GM12892 (cell line): ENCODE measurements at regions not wholly inside any gene's neighbourhood (a gene's known extent, or its start where the extent isn't known, plus 50 kb on each side); places are given as distances from the start of the nearest gene placed in this dataset.

Experiments
- POLR2A ChIP-seq: IDR thresholded peaks from 2 replicates; pipeline ENCODE4 v1.6.1; 2011; ENCODE audit warnings: low read depth, low read length, control low read depth
- POLR2AphosphoS5 ChIP-seq: IDR thresholded peaks from 2 replicates; pipeline ENCODE4 v1.6.1; 2011; ENCODE audit warnings: low read depth, low read length, control low read depth
- TAF1 ChIP-seq: IDR thresholded peaks from 2 replicates; pipeline ENCODE4 v1.6.1; 2011; ENCODE audit warnings: low read depth, mild to moderate bottlenecking, control low read depth, low read length, borderline replicate concordance

DNA sequence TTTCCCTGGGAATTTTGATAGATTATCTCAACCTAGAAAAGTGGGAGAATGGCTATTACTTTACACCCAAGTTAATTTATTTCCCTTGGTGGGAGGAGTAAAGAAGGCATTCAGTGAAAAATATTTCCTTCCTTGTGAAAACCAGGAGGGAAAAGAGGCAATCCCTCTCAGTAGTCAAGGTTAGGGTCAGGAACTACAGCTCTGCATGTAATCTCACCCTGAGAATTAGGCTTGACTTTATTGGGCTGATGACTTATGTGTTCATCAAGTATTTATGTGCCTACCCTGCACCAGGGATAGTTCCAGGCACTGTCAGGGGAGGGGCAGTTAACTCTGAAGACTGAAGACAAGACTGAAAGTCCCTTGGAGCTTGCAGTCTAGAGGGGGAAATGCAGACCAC lies 281.8 kb downstream of the DLEU7 start:
- TF ChIP-seq POLR2A: no peak
- TF ChIP-seq POLR2AphosphoS5: no peak
- no peak for TF ChIP-seq TAF1
